ENCODE measurements at regions not wholly inside any gene's neighbourhood (a gene's known extent, or its start where the extent isn't known, plus 50 kb on each side); places are given as distances from the start of the nearest gene placed in this dataset.
A peak's percentile ranks its signal among the peaks of the same experiment; 100 is the strongest.

- in situ Hi-C loops (cut with HindIII; ENCODE audit: low pct_unique_long_range_greater_than_20kb, low sequenced_read_pairs) (no loop called here), intact Hi-C loops (cut with micrococcal nuclease; ENCODE audit: unreplicated experiment) (no loop called here)
- Histone ChIP-seq H3K4me1 (ENCODE audit: control insufficient read depth, insufficient read depth, low read length) (no peaks in the 10 kb centered on the region), H3K27ac (ENCODE audit: low read length) (no peak overlapping the region), H3K4me3 (ENCODE audit: low read depth in 2 of 2, low read length in 2 of 2) (no peak overlapping the region), H3K27me3 (ENCODE audit: control insufficient read depth, insufficient read depth, low read length) (no peaks in the 10 kb centered on the region), H3K9me3 (ENCODE audit: control insufficient read depth, insufficient read depth, low read depth, low read length) (no peaks in the 10 kb centered on the region), H3K36me3 (ENCODE audit: control insufficient read depth, insufficient read depth, low read length) (no peaks in the 10 kb centered on the region)
- no TSS peak for BruUV-seq (replicated peaks)
- ChIA-PET POLR2A (no interaction called here), CTCF (no interaction called here)
- ATAC-seq (no peak), DNase-seq (ENCODE audit: low read depth, low spot score) (no peak)
- TF ChIP-seq TCF7L2 (IDR thresholded peaks at IDR 0.05; ENCODE audit: low read depth, low read length): no peak
- TF ChIP-seq CTCF (IDR thresholded peaks at IDR 0.05): 0 out of 2 replicates have a peak, but pooled peaks have one; percentile 8
- TF ChIP-seq POLR2AphosphoS5 (IDR thresholded peaks at IDR 0.05; ENCODE audit: low read depth, low read length): no peak
Observed at GRCh38 chr2:13581471-13581870, 864.7 kb downstream of the TRIB2 start.

- H3K36me3 ChIP-seq (ENCODE audit: control insufficient read depth, insufficient read depth, low read length): no peaks in the 10 kb centered on the region
- H3K27me3 ChIP-seq (ENCODE audit: control insufficient read depth, insufficient read depth, low read length): no peaks in the 10 kb centered on the region
- no peak overlapping the region for H3K4me3 ChIP-seq (ENCODE audit: low read depth in 2 of 2, low read length in 2 of 2)
- TF ChIP-seq REST (IDR thresholded peaks at IDR 0.05; ENCODE audit: insufficient read depth in 1 of 2, low read depth in 2 of 2, low read length in 1 of 2) (no peak), SIN3A (IDR thresholded peaks at IDR 0.05; ENCODE audit: borderline replicate concordance, insufficient read depth, low read depth, low read length) (no peak), POLR2AphosphoS5 (IDR thresholded peaks at IDR 0.05; ENCODE audit: low read depth, low read length) (no peak), TCF7L2 (IDR thresholded peaks at IDR 0.05; ENCODE audit: low read depth, low read length) (no peak), CTCF (IDR thresholded peaks at IDR 0.05) (no peak)
- CTCF ChIA-PET: no interaction called here
- BruUV-seq (replicated peaks): no TSS peak
- H3K9me3 ChIP-seq (ENCODE audit: control insufficient read depth, insufficient read depth, low read depth, low read length): no peaks in the 10 kb centered on the region
- no peak overlapping the region for H3K27ac ChIP-seq (ENCODE audit: low read length)
- H3K4me1 ChIP-seq (ENCODE audit: control insufficient read depth, insufficient read depth, low read length): no peaks in the 10 kb centered on the region
- DNase-seq (ENCODE audit: low read depth, low spot score) (no peak), ATAC-seq (no peak)
- POLR2A ChIA-PET: no interaction called here
- intact Hi-C loops (cut with micrococcal nuclease; ENCODE audit: unreplicated experiment) (no loop called here), in situ Hi-C loops (cut with HindIII; ENCODE audit: low pct_unique_long_range_greater_than_20kb, low sequenced_read_pairs) (no loop called here)
Observed at GRCh38 chr2:13583609-13584008, 866.9 kb downstream of the TRIB2 start.

- Histone ChIP-seq H3K36me3 (ENCODE audit: control insufficient read depth, insufficient read depth, low read length) (no peaks in the 10 kb centered on the region), H3K27ac (ENCODE audit: low read length) (no peak overlapping the region), H3K9me3 (ENCODE audit: control insufficient read depth, insufficient read depth, low read depth, low read length) (no peaks in the 10 kb centered on the region), H3K4me3 (ENCODE audit: low read depth in 2 of 2, low read length in 2 of 2) (no peak overlapping the region), H3K4me1 (ENCODE audit: control insufficient read depth, insufficient read depth, low read length) (no peaks in the 10 kb centered on the region), H3K27me3 (ENCODE audit: control insufficient read depth, insufficient read depth, low read length) (no peaks in the 10 kb centered on the region)
- in situ Hi-C loops (cut with HindIII; ENCODE audit: low pct_unique_long_range_greater_than_20kb, low sequenced_read_pairs): no loop called here
- POLR2A ChIA-PET: no interaction called here
- intact Hi-C loops (cut with micrococcal nuclease; ENCODE audit: unreplicated experiment): no loop called here
- DNase-seq (ENCODE audit: low read depth, low spot score) (no peak), ATAC-seq (no peak)
- TF ChIP-seq POLR2AphosphoS5 (IDR thresholded peaks at IDR 0.05; ENCODE audit: low read depth, low read length) (no peak), REST (IDR thresholded peaks at IDR 0.05; ENCODE audit: insufficient read depth in 1 of 2, low read depth in 2 of 2, low read length in 1 of 2) (no peak), SIN3A (IDR thresholded peaks at IDR 0.05; ENCODE audit: borderline replicate concordance, insufficient read depth, low read depth, low read length) (no peak), TCF7L2 (IDR thresholded peaks at IDR 0.05; ENCODE audit: low read depth, low read length) (no peak), CTCF (IDR thresholded peaks at IDR 0.05) (no peak)
- no TSS peak for BruUV-seq (replicated peaks)
- CTCF ChIA-PET: no interaction called here
Observed at GRCh38 chr2:13584020-13584419, 867.3 kb downstream of the TRIB2 start.

All from Panc1 (cell line).